Neuronal stem cell (in vitro differentiated cells): ENCODE measurements at regions not wholly inside any gene's neighbourhood (a gene's known extent, or its start where the extent isn't known, plus 50 kb on each side); places are given as distances from the start of the nearest gene placed in this dataset.

Experiments used
- DNase-seq: peaks from one replicate; pipeline ENCODE4 v3.0.0-alpha.2; 2013; ENCODE audit warnings: low spot score
- H2AFZ ChIP-seq: one replicate; pipeline ENCODE4 v1.6.1; 2013; ENCODE audit warnings: mild to moderate bottlenecking, low read length, inconsistent platforms
- H2AK5ac ChIP-seq: 2 replicates; pipeline ENCODE4 v1.6.1; 2013; ENCODE audit warnings: low read depth, mild to moderate bottlenecking, inconsistent platforms, low read length, moderate library complexity, mixed read lengths
- H2BK120ac ChIP-seq: 2 replicates; pipeline ENCODE4 v1.6.1; 2013; ENCODE audit warnings: low read depth, mild to moderate bottlenecking, inconsistent platforms, low read length, moderate library complexity, mixed read lengths
- H2BK12ac ChIP-seq: one replicate; pipeline ENCODE4 v1.6.1; 2013; ENCODE audit warnings: low read length, inconsistent platforms
- H2BK15ac ChIP-seq: 2 replicates; pipeline ENCODE4 v1.6.1; 2013; ENCODE audit warnings: mild to moderate bottlenecking, low read length, inconsistent platforms, mixed read lengths
- H2BK5ac ChIP-seq: one replicate; pipeline ENCODE4 v1.6.1; 2013; ENCODE audit warnings: inconsistent platforms, mild to moderate bottlenecking, low read length, moderate library complexity
- H3K14ac ChIP-seq: one replicate; pipeline ENCODE4 v1.6.1; 2013; ENCODE audit warnings: low read length, inconsistent platforms
- H3K18ac ChIP-seq: 2 replicates; pipeline ENCODE4 v1.6.1; 2013; ENCODE audit warnings: low read length, inconsistent platforms
- H3K23ac ChIP-seq: 2 replicates; pipeline ENCODE4 v1.6.1; 2013; ENCODE audit warnings: low read depth, mild to moderate bottlenecking, mixed read lengths, low read length, inconsistent platforms; ENCODE audit not compliant: poor library complexity
- H3K27ac ChIP-seq: replicated peaks from 3 replicates; pipeline ENCODE4 v1.5.1; 2013; ENCODE audit warnings: low read length, inconsistent platforms
- H3K27me3 ChIP-seq, 3 experiments: 2 replicates each; pipeline ENCODE4 v1.6.1; 2013; ENCODE audit warnings: low read length in 3 of 3, mild to moderate bottlenecking in 2 of 3, inconsistent platforms in 1 of 3, low read depth in 1 of 3, mixed read lengths in 1 of 3, moderate library complexity in 1 of 3; ENCODE audit not compliant: control insufficient read depth in 3 of 3, insufficient read depth in 3 of 3
- H3K36me3 ChIP-seq, 2 donors: replicated peaks in 1 of 2; 2 replicates each; pipeline ENCODE4 v1.6.1; 2013; ENCODE audit warnings: low read length in 2 of 2; ENCODE audit not compliant: control insufficient read depth in 2 of 2, insufficient read depth in 2 of 2
- H3K4ac ChIP-seq: 2 replicates; pipeline ENCODE4 v1.6.1; 2013; ENCODE audit warnings: inconsistent platforms, mild to moderate bottlenecking, low read length, moderate library complexity
- H3K4me1 ChIP-seq, 2 donors: 1 replicate in 1 of 2; 2 replicates in 1 of 2; pipeline ENCODE4 v1.6.1; 2013; ENCODE audit warnings: low read length in 2 of 2, low read depth in 1 of 2; ENCODE audit not compliant: control insufficient read depth in 2 of 2, insufficient read depth in 1 of 2
- H3K4me2 ChIP-seq: one replicate; pipeline ENCODE4 v1.6.1; 2013; ENCODE audit warnings: mild to moderate bottlenecking, low read length, inconsistent platforms; ENCODE audit not compliant: insufficient read depth, poor library complexity, severe bottlenecking
- H3K4me3 ChIP-seq, 2 donors: 2 replicates each; pipeline ENCODE4 v1.5.1; 2013; ENCODE audit warnings: low read length in 2 of 2, mild to moderate bottlenecking in 2 of 2, inconsistent platforms in 1 of 2, moderate library complexity in 1 of 2
- H3K79me1 ChIP-seq: one replicate; pipeline ENCODE4 v1.6.1; 2013; ENCODE audit warnings: low read depth, mild to moderate bottlenecking, inconsistent platforms, low read length, moderate library complexity
- H3K9ac ChIP-seq: one replicate; pipeline ENCODE4 v1.6.1; 2013; ENCODE audit warnings: mild to moderate bottlenecking, low read depth, low read length, inconsistent platforms; ENCODE audit not compliant: poor library complexity
- H3K9me3 ChIP-seq, 2 donors: replicated peaks in 1 of 2; 2 replicates each; pipeline versions ENCODE3 to v1.6.1; 2013; ENCODE audit warnings: low read length in 2 of 2, mild to moderate bottlenecking in 2 of 2, inconsistent platforms in 1 of 2, low read depth in 1 of 2, mixed read lengths in 1 of 2, moderate library complexity in 1 of 2; ENCODE audit not compliant: control insufficient read depth in 2 of 2, insufficient read depth in 1 of 2
- H4K8ac ChIP-seq: one replicate; pipeline ENCODE4 v1.6.1; 2013; ENCODE audit warnings: low read depth, mild to moderate bottlenecking, inconsistent platforms, low read length, moderate library complexity
- H4K91ac ChIP-seq: one replicate; pipeline ENCODE4 v1.6.1; 2013; ENCODE audit warnings: low read length, low read depth, mild to moderate bottlenecking, inconsistent platforms; ENCODE audit not compliant: poor library complexity
- WGBS, 2 donors: extraction: QIAGEN DNeasy Blood & Tissue Kit; methylation state at CpG; one replicate each; pipeline ENCODE4 v1.1.7; 2013; ENCODE audit warnings: missing lambda C conversion rate in 2 of 2, mixed read lengths in 1 of 2; ENCODE audit not compliant: insufficient read length in 2 of 2, insufficient replicate concordance in 1 of 2; ENCODE audit errors: extremely low coverage in 2 of 2; 5-methylcytosine and 5-hydroxymethylcytosine counted together

GRCh38 chr9:79165020-79165780 lies 406.6 kb upstream of the TLE4 start:
- Histone ChIP-seq H2AFZ (no peak overlapping the region), H3K18ac (no peak overlapping the region), H2BK12ac (no peak overlapping the region), H2AK5ac (no peak overlapping the region), H3K14ac (no peak overlapping the region), H3K9me3 (no peaks in the 10 kb centered on the region), H3K27ac (no peak overlapping the region), H3K9ac (no peak overlapping the region), H3K27me3 (no peaks in the 10 kb centered on the region), H3K4me3 (no peak overlapping the region), H2BK5ac (no peak overlapping the region), H4K8ac (no peak overlapping the region), H3K4me1 (peaks cover 0 to 5% of the 10 kb centered on the region in 2 donors), H3K23ac (no peak overlapping the region), H3K36me3 (no peaks in the 10 kb centered on the region), H3K4ac (no peak overlapping the region), H3K79me1 (no peaks in the 10 kb centered on the region), H2BK15ac (no peak overlapping the region), H2BK120ac (no peak overlapping the region), H4K91ac (no peak overlapping the region), H3K4me2 (no peak overlapping the region)
- no CpG with 5 or more reads among the region's 5 CpGs for WGBS, 2 donors
- DNase-seq = no peak

GRCh38 chr9:79166005-79166404 lies 405.8 kb upstream of the TLE4 start:
- Histone ChIP-seq H2BK5ac (no peak overlapping the region), H3K4me1 (peaks cover 0 to 5% of the 10 kb centered on the region in 2 donors), H3K27ac (no peak overlapping the region), H2BK15ac (no peak overlapping the region), H4K8ac (no peak overlapping the region), H3K4me3 (no peak overlapping the region), H2BK12ac (no peak overlapping the region), H3K23ac (no peak overlapping the region), H3K79me1 (no peaks in the 10 kb centered on the region), H3K9me3 (no peaks in the 10 kb centered on the region), H3K14ac (no peak overlapping the region), H3K36me3 (no peaks in the 10 kb centered on the region), H2BK120ac (no peak overlapping the region), H3K9ac (no peak overlapping the region), H3K4me2 (no peak overlapping the region), H2AFZ (no peak overlapping the region), H3K18ac (no peak overlapping the region), H3K4ac (no peak overlapping the region), H3K27me3 (no peaks in the 10 kb centered on the region), H4K91ac (no peak overlapping the region), H2AK5ac (no peak overlapping the region)
- WGBS, 2 donors = no CpG with 5 or more reads among the region's 3 CpGs
- no peak for DNase-seq

GRCh38 chr9:79170643-79171042 lies 401.1 kb upstream of the TLE4 start:
- no peak for DNase-seq
- H4K8ac ChIP-seq = no peak overlapping the region
- no peaks in the 10 kb centered on the region for H3K9me3 ChIP-seq
- no peak overlapping the region for H3K23ac ChIP-seq
- H2BK12ac ChIP-seq = no peak overlapping the region
- no peak overlapping the region for H2BK15ac ChIP-seq
- no peaks in the 10 kb centered on the region for H3K79me1 ChIP-seq
- no peaks in the 10 kb centered on the region for H3K27me3 ChIP-seq
- H3K18ac ChIP-seq = no peak overlapping the region
- no peaks in the 10 kb centered on the region for H3K36me3 ChIP-seq
- H3K14ac ChIP-seq = no peak overlapping the region
- H3K4me2 ChIP-seq = no peak overlapping the region
- H2BK120ac ChIP-seq = no peak overlapping the region
- no peak overlapping the region for H2AK5ac ChIP-seq
- WGBS, 2 donors = no CpG with 5 or more reads among the region's 1 CpG
- H3K9ac ChIP-seq = no peak overlapping the region
- H3K4me3 ChIP-seq = no peak overlapping the region
- no peak overlapping the region for H3K27ac ChIP-seq
- H2BK5ac ChIP-seq = no peak overlapping the region
- peaks cover 0 to 5% of the 10 kb centered on the region in 2 donors for H3K4me1 ChIP-seq
- H4K91ac ChIP-seq = no peak overlapping the region
- no peak overlapping the region for H2AFZ ChIP-seq
- H3K4ac ChIP-seq = no peak overlapping the region

- Histone ChIP-seq H3K9me3 (no peaks in the 10 kb centered on the region), H2AK5ac (no peak overlapping the region), H2BK15ac (no peak overlapping the region), H4K91ac (no peak overlapping the region), H3K27me3 (no peaks in the 10 kb centered on the region), H4K8ac (no peak overlapping the region), H3K79me1 (no peaks in the 10 kb centered on the region), H3K36me3 (no peaks in the 10 kb centered on the region), H2BK5ac (no peak overlapping the region), H3K4me1 (no peaks in the 10 kb centered on the region), H3K4me2 (no peak overlapping the region), H3K23ac (no peak overlapping the region), H3K4me3 (no peak overlapping the region), H3K4ac (no peak overlapping the region), H3K27ac (no peak overlapping the region), H3K9ac (no peak overlapping the region), H2BK12ac (no peak overlapping the region), H2AFZ (no peak overlapping the region), H2BK120ac (no peak overlapping the region), H3K14ac (no peak overlapping the region), H3K18ac (no peak overlapping the region)
- DNase-seq = no peak
- WGBS, 2 donors = no CpG with 5 or more reads among the region's 3 CpGs
Observed at GRCh38 chr9:79173932-79174331, 397.8 kb upstream of the TLE4 start.
